GM23248 (cell line): ENCODE measurements at regions not wholly inside any gene's neighbourhood (a gene's known extent, or its start where the extent isn't known, plus 50 kb on each side); places are given as distances from the start of the nearest gene placed in this dataset.

Experiments used
- EZH2 ChIP-seq: fragments of 200-600 bp; sonication (generic); IDR thresholded peaks from 2 replicates; pipeline ENCODE4 v1.6.1; 2018; ENCODE audit warnings: antibody characterized with exemption, mild to moderate bottlenecking; ENCODE audit not compliant: insufficient read depth, poor library complexity, severe bottlenecking
- EZH2phosphoT487 ChIP-seq: fragments of 200-600 bp; sonication (generic); IDR thresholded peaks from 2 replicates; pipeline ENCODE4 v1.6.1; 2018; ENCODE audit warnings: antibody characterized with exemption, moderate library complexity, mild to moderate bottlenecking, low read depth; ENCODE audit not compliant: insufficient read depth

GRCh38 chr1:217946511-217946910 is 315.4 kb downstream of the SPATA17 start:
- TF ChIP-seq EZH2 (no peak), EZH2phosphoT487 (no peak)
